ENCODE measurements at regions not wholly inside any gene's neighbourhood (a gene's known extent, or its start where the extent isn't known, plus 50 kb on each side); places are given as distances from the start of the nearest gene placed in this dataset.
A peak's percentile ranks its signal among the peaks of the same experiment; 100 is the strongest.

GRCh38 chr3:101942356-101942755 lies 93.0 kb downstream of the NFKBIZ start (continued):
- peak; percentile 94 for TF ChIP-seq RELB (IDR thresholded peaks at IDR 0.05; ENCODE audit: low read depth)
- no peak for TF ChIP-seq IRF5 (IDR thresholded peaks at IDR 0.05; ENCODE audit: borderline replicate concordance)
- TF ChIP-seq SMAD5 (IDR thresholded peaks at IDR 0.05; ENCODE audit: low read depth), result no peak
- TF ChIP-seq CHD1 (IDR thresholded peaks at IDR 0.05; ENCODE audit: low read depth, low read length), result no peak
- peak; percentile 58; the same call in 1 of the 2 replicates for TF ChIP-seq GATAD2B (conservative IDR thresholded peaks at IDR 0.05; ENCODE audit: low read depth)
- no peak; the same call in 1 of the 2 replicates for TF ChIP-seq ATF7 (IDR thresholded peaks at IDR 0.05; ENCODE audit: low read depth)
- no peak for TF ChIP-seq RB1 (IDR thresholded peaks at IDR 0.05; ENCODE audit: borderline replicate concordance)
- TF ChIP-seq CHD4 (IDR thresholded peaks at IDR 0.05), result no peak
- no peak for TF ChIP-seq E2F4 (IDR thresholded peaks at IDR 0.05; ENCODE audit: low read depth, low read length)
- TF ChIP-seq HDGF (IDR thresholded peaks at IDR 0.05), result no peak
- no peak for TF ChIP-seq TCF7 (IDR thresholded peaks at IDR 0.05; ENCODE audit: borderline replicate concordance)
- no peak for TF ChIP-seq EZH2 (IDR thresholded peaks at IDR 0.05; ENCODE audit: borderline replicate concordance, control insufficient read depth, low read depth, low read length)
- no peak for TF ChIP-seq SUPT20H (IDR thresholded peaks at IDR 0.05; ENCODE audit: borderline replicate concordance, control insufficient read depth, low read depth, low read length)
- no peak for TF ChIP-seq HCFC1 (IDR thresholded peaks at IDR 0.05; ENCODE audit: low read length)
- TF ChIP-seq CUX1 (IDR thresholded peaks at IDR 0.05; ENCODE audit: insufficient replicate concordance, low read depth, low read length), result no peak
- no peak for TF ChIP-seq PML (IDR thresholded peaks at IDR 0.05; ENCODE audit: low read length)
- TF ChIP-seq NFIC (IDR thresholded peaks at IDR 0.05; ENCODE audit: low read depth, low read length), result peak; percentile 92
- no peak for TF ChIP-seq POLR2AphosphoS5 (IDR thresholded peaks at IDR 0.05; ENCODE audit: low read length)
- TF ChIP-seq DPF2 (IDR thresholded peaks at IDR 0.05), result peak; percentile 96
